ENCODE measurements at regions not wholly inside any gene's neighbourhood (a gene's known extent, or its start where the extent isn't known, plus 50 kb on each side); places are given as distances from the start of the nearest gene placed in this dataset.

DNA sequence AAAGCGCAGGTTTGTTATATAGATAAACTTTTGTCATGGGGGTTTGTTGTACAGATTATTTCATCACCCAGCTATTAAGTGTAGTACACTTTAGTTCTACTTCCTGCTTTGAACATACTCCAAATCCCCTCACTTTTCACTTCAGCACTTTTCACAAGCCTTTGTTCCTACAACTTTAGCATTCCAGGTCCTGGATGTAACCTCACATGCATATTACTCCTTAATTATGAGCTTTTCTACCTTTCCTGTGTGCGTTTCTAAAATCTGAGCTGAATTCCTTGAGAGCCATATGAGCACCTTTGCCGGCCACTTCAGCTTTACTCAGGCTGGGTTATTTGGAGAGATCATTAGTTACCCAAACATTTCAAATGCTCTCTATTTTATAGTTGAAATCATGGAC is 179.2 kb upstream of the TNFAIP3 start:
- Histone ChIP-seq H4K5ac (ENCODE audit: insufficient read length, low read depth, low read length) (no peak overlapping the region), H3K23me2 (ENCODE audit: low read depth, low read length) (no peaks in the 10 kb centered on the region), H3K14ac (ENCODE audit: insufficient read length) (no peak overlapping the region), H3K18ac (ENCODE audit: extremely low read depth, low read length) (no peak overlapping the region), H3K79me1 (ENCODE audit: low read depth, low read length) (no peaks in the 10 kb centered on the region), H3K36me3 (ENCODE audit: control insufficient read depth in 2 of 4, insufficient read depth in 4 of 4, low read length in 3 of 4) (no peaks in the 10 kb centered on the region), H2BK20ac (ENCODE audit: low read length) (no peak overlapping the region), H3K23ac (ENCODE audit: insufficient read length) (no peak overlapping the region), H3K9ac (replicated peaks in 1 of 4; ENCODE audit: extremely low read depth in 1 of 4, low read depth in 3 of 4, low read length in 3 of 4) (no peak overlapping the region), H3K79me2 (ENCODE audit: control insufficient read depth in 1 of 2, insufficient read depth in 2 of 2, low read length in 2 of 2) (no peaks in the 10 kb centered on the region), H2BK5ac (ENCODE audit: low read depth, low read length) (no peak overlapping the region), H3K9me3 (ENCODE audit: insufficient read depth in 2 of 2, low read depth in 1 of 2, low read length in 1 of 2) (no peaks in the 10 kb centered on the region), H3K27ac (ENCODE audit: low read depth, low read length) (no peak overlapping the region), H3K56ac (replicated peaks; ENCODE audit: insufficient read length, low read depth, low read length) (no peak overlapping the region), H3K4ac (replicated peaks; ENCODE audit: insufficient read length, low read depth, low read length) (no peak overlapping the region), H4K20me1 (replicated peaks in 1 of 2; ENCODE audit: control insufficient read depth in 1 of 2, insufficient read depth in 2 of 2, low read length in 2 of 2) (no peaks in the 10 kb centered on the region), H4K91ac (replicated peaks; ENCODE audit: insufficient read length, low read length) (no peak overlapping the region), H2AFZ (ENCODE audit: low read length) (no peak overlapping the region), H4K8ac (ENCODE audit: extremely low read depth, insufficient read depth, low read length) (no peak overlapping the region), H3K4me3 (ENCODE audit: extremely low read depth in 1 of 4, insufficient read depth in 2 of 4, low read depth in 3 of 4, low read length in 4 of 4) (no peak overlapping the region), H2BK120ac (replicated peaks; ENCODE audit: low read depth, low read length) (no peak overlapping the region), H3K4me1 (replicated peaks in 1 of 4; ENCODE audit: control insufficient read depth in 3 of 4, insufficient read depth in 4 of 4, low read length in 3 of 4) (no peaks in the 10 kb centered on the region), H2BK12ac (ENCODE audit: low read depth, low read length) (no peak overlapping the region), H3K4me2 (ENCODE audit: insufficient read depth in 1 of 2, low read depth in 2 of 2, low read length in 2 of 2) (no peak overlapping the region), H3K27me3 (replicated peaks in 1 of 4; ENCODE audit: control insufficient read depth in 3 of 4, extremely low read depth in 1 of 4, insufficient read depth in 3 of 4, low read length in 3 of 4) (no peaks in the 10 kb centered on the region), H2BK15ac (ENCODE audit: low read length) (no peak overlapping the region), H2AK5ac (ENCODE audit: low read depth, low read length) (no peak overlapping the region)
- DNase-seq (ENCODE audit: low read depth in 1 of 2, low spot score in 2 of 2): no peak
- ChIA-PET POLR2A (ENCODE audit: partially characterized antibody) (no interaction called here), CTCF (ENCODE audit: partially characterized antibody) (interaction anchor here (0.6 to 5.8 kb wide), 4 partner anchors 10 to 276 kb away, joined by 3 to 26 read pairs (median 3); no protein-coding TSS in a partner anchor)
- no peak for FAIRE-seq
- TF ChIP-seq TBP (IDR thresholded peaks at IDR 0.05; ENCODE audit: low read depth, low read length): no peak
- TF ChIP-seq RBBP5 (IDR thresholded peaks at IDR 0.05; ENCODE audit: borderline replicate concordance, low read depth, low read length): no peak
- no peak for TF ChIP-seq SUZ12 (IDR thresholded peaks at IDR 0.05; ENCODE audit: low read length)
- TF ChIP-seq SP4 (IDR thresholded peaks at IDR 0.05; ENCODE audit: low read length): no peak
- no peak for TF ChIP-seq TCF12 (IDR thresholded peaks at IDR 0.05; ENCODE audit: low read depth, low read length)
- TF ChIP-seq JUND (IDR thresholded peaks at IDR 0.05; ENCODE audit: low read length): no peak
- no peak for TF ChIP-seq CTBP2 (IDR thresholded peaks at IDR 0.05; ENCODE audit: borderline replicate concordance, insufficient read depth, insufficient read length, low read length)
- no peak for TF ChIP-seq SP2 (IDR thresholded peaks at IDR 0.05; ENCODE audit: low read length)
- no peak for TF ChIP-seq GABPA (IDR thresholded peaks at IDR 0.05; ENCODE audit: borderline replicate concordance, insufficient read depth, low read length)
- no peak for TF ChIP-seq HDAC2 (IDR thresholded peaks at IDR 0.05; ENCODE audit: borderline replicate concordance in 1 of 2, low read depth in 2 of 2, low read length in 2 of 2)
- no peak for TF ChIP-seq RNF2 (IDR thresholded peaks at IDR 0.05; ENCODE audit: borderline replicate concordance, low read depth, low read length, missing control alignments, poor library complexity, severe bottlenecking)
- TF ChIP-seq CBX8 (IDR thresholded peaks at IDR 0.05; ENCODE audit: borderline replicate concordance, low read depth, low read length): no peak
- TF ChIP-seq FOSL1 (IDR thresholded peaks at IDR 0.05; ENCODE audit: insufficient read depth, low read depth, low read length): no peak
- TF ChIP-seq EZH2 (IDR thresholded peaks at IDR 0.05; ENCODE audit: low read depth, low read length, severe bottlenecking): no peak
- no peak for TF ChIP-seq KDM5A (IDR thresholded peaks at IDR 0.05; ENCODE audit: low read length)
- 87% methylated on average over 3 of the region's 3 CpGs; no CpG with 5 or more reads in 1 of the 2 experiments for WGBS, 2 experiments (ENCODE audit: extremely low coverage in 1 of 2, insufficient coverage in 1 of 2, insufficient read length in 1 of 2, insufficient replicate concordance in 2 of 2, low coverage in 1 of 2, low lambda C conversion rate in 2 of 2, missing lambda C conversion rate in 1 of 2)

Data from H1 (cell line).